ENCODE measurements at regions not wholly inside any gene's neighbourhood (a gene's known extent, or its start where the extent isn't known, plus 50 kb on each side); places are given as distances from the start of the nearest gene placed in this dataset.

DNA sequence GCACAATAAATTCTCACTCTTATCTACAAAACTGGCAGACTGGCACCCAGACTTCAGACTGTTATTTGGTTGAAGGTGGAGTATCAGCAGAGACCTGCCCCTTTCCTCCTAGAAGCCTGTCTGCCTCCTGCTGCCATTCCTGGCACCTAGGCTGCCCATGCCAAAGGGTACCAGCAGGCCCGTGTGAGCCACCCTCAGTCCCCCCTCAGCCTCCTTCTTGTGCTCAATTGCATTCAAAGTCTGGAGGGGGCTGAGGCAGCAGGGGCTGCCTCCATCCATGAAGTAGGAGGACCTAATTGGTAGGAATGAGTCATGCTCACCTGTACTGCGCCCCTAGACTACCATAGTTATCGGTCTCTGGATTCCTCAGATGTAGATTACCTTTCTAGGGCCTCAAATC lies 440.9 kb upstream of the GRM3 start:
- 50 to 63% methylated on average over 3 of the region's 3 CpGs for WGBS, 2 donors
- TF ChIP-seq, protein P1, sequence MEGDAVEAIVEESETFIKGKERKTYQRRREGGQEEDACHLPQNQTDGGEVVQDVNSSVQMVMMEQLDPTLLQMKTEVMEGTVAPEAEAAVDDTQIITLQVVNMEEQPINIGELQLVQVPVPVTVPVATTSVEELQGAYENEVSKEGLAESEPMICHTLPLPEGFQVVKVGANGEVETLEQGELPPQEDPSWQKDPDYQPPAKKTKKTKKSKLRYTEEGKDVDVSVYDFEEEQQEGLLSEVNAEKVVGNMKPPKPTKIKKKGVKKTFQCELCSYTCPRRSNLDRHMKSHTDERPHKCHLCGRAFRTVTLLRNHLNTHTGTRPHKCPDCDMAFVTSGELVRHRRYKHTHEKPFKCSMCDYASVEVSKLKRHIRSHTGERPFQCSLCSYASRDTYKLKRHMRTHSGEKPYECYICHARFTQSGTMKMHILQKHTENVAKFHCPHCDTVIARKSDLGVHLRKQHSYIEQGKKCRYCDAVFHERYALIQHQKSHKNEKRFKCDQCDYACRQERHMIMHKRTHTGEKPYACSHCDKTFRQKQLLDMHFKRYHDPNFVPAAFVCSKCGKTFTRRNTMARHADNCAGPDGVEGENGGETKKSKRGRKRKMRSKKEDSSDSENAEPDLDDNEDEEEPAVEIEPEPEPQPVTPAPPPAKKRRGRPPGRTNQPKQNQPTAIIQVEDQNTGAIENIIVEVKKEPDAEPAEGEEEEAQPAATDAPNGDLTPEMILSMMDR (IDR thresholded peaks at IDR 0.05; ENCODE audit: control extremely low read depth, extremely low read depth) = no peak

DNA sequence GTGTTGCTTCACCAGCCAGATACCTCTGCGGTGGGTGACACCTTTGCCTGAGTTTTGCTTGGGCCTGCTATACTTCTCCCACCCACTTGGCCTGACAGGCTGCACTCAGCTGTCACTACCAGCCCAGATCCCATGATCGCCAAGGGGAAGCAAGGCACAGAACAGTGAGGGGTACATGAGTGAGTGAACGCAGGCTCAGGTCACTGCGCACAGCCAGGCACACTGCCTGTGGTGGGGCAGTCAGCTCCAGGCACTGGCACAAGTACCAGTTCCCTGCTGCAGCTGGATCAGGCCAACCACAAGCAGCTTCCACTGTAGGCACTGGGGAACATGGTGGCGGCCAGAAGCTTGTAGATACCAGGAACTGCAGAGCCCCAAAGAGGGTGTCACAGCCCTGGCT lies 441.9 kb upstream of the GRM3 start:
- no peak overlapping the region for H3K4me3 ChIP-seq
- TF ChIP-seq, protein P1 (IDR thresholded peaks at IDR 0.05; ENCODE audit: control extremely low read depth, extremely low read depth) = no peak
- ATAC-seq (ENCODE audit: insufficient read depth, low FRiP score) (no peak), DNase-seq (no peak)
- no peak overlapping the region for H3K27ac ChIP-seq (ENCODE audit: low read depth in 1 of 2, low read length in 1 of 2)
- no peaks in the 10 kb centered on the region for H3K4me1 ChIP-seq (ENCODE audit: control insufficient read depth in 5 of 5, insufficient read depth in 5 of 5, low read length in 5 of 5)
- WGBS, 2 donors = 85 to 94% methylated on average over 5 of the region's 5 CpGs
- H3K9me3 ChIP-seq (ENCODE audit: control insufficient read depth in 4 of 4, insufficient read depth in 3 of 4, low read length in 3 of 4) = peaks cover 0 to 14% (median 1%) of the 10 kb centered on the region in 4 donors
- no peaks in the 10 kb centered on the region for H3K36me3 ChIP-seq (ENCODE audit: control insufficient read depth in 4 of 4, insufficient read depth in 4 of 4, low read length in 4 of 4)
- no peak overlapping the region for H3K9ac ChIP-seq (ENCODE audit: insufficient read depth in 1 of 2, low read length in 2 of 2)
- no peaks in the 10 kb centered on the region for H3K27me3 ChIP-seq (ENCODE audit: control insufficient read depth in 3 of 3, insufficient read depth in 3 of 3, low read length in 2 of 3)

More for the DNA sequence above, 440.9 kb upstream of the GRM3 start:
- H3K27ac ChIP-seq (ENCODE audit: low read depth in 1 of 2, low read length in 1 of 2) = no peak overlapping the region
- H3K9me3 ChIP-seq (ENCODE audit: control insufficient read depth in 4 of 4, insufficient read depth in 3 of 4, low read length in 3 of 4) = peaks cover 0 to 16% (median 1%) of the 10 kb centered on the region in 4 donors
- H3K4me3 ChIP-seq = no peak overlapping the region
- no peaks in the 10 kb centered on the region for H3K4me1 ChIP-seq (ENCODE audit: control insufficient read depth in 5 of 5, insufficient read depth in 5 of 5, low read length in 5 of 5)
- DNase-seq (no peak), ATAC-seq (ENCODE audit: insufficient read depth, low FRiP score) (no peak)
- H3K27me3 ChIP-seq (ENCODE audit: control insufficient read depth in 3 of 3, insufficient read depth in 3 of 3, low read length in 2 of 3) = no peaks in the 10 kb centered on the region
- no peaks in the 10 kb centered on the region for H3K36me3 ChIP-seq (ENCODE audit: control insufficient read depth in 4 of 4, insufficient read depth in 4 of 4, low read length in 4 of 4)
- H3K9ac ChIP-seq (ENCODE audit: insufficient read depth in 1 of 2, low read length in 2 of 2) = no peak overlapping the region

DNA sequence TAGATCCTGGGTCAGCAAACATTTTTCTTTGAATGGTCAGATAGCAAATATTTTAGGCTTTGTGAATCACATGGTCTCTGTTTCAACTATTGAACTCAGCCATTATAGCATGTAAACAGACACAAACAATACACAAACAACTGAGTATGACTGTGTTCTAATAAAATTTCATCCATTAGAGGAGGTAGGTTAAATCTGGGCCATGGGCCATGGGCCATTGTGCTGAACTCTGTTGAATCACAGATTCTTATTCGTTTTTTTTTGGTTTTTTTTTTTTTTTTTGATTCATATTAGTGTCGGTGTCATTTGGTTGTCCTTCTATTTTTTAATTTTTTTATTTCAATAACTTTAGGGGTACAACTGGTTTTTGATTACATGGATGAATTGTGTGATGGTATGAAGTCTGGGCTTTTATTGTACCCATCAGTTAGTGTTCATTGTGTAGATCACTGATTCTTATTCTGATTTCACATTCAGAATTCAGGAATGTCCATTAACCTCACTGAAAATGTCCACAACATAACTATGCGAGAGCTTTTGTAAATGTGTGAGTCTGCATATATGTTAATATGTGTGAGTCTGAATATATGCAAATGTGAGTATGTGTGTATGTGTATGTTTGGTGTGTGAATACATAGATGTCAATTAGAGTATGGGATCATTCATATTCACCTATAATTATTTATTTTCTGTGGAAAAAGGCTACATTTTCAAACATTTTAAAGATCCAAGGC lies 443.7 kb upstream of the GRM3 start:
- WGBS, 2 donors = 53 to 64% methylated on average over 3 of the region's 3 CpGs
- no peak for DNase-seq
- Histone ChIP-seq H3K27me3 (ENCODE audit: control insufficient read depth in 3 of 3, insufficient read depth in 3 of 3, low read length in 2 of 3) (no peaks in the 10 kb centered on the region), H3K4me3 (no peak overlapping the region), H3K9ac (ENCODE audit: insufficient read depth in 1 of 2, low read length in 2 of 2) (no peak overlapping the region), H3K9me3 (ENCODE audit: control insufficient read depth in 4 of 4, insufficient read depth in 3 of 4, low read length in 3 of 4) (peaks cover 0 to 14% (median 1%) of the 10 kb centered on the region in 4 donors), H3K27ac (ENCODE audit: low read depth in 1 of 2, low read length in 1 of 2) (no peak overlapping the region), H3K36me3 (ENCODE audit: control insufficient read depth in 4 of 4, insufficient read depth in 4 of 4, low read length in 4 of 4) (no peaks in the 10 kb centered on the region), H3K4me1 (ENCODE audit: control insufficient read depth in 5 of 5, insufficient read depth in 5 of 5, low read length in 5 of 5) (no peaks in the 10 kb centered on the region)
- ATAC-seq (ENCODE audit: insufficient read depth, low FRiP score) = no peak
- TF ChIP-seq, protein P1 (IDR thresholded peaks at IDR 0.05; ENCODE audit: control extremely low read depth, extremely low read depth) = no peak

DNA sequence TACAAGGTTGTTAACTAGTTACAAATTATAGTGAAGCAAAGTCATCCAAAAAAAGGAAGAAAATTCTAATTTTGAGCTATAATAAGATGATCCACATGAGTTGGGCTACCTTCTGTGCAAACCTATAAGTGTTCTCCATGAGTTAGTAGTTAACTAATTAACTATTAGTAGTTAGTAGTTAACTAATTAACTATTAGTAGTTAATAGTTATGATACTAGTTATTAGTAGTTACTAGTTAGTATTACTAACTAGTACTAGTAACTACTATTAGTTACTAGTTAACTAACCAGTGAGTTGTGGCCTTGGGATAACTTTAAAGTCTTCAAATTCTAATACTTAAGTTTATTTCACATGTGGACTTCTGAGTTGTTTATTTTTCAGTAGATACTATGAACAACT lies 453.4 kb upstream of the GRM3 start:
- no peaks in the 10 kb centered on the region for H3K27me3 ChIP-seq (ENCODE audit: control insufficient read depth in 3 of 3, insufficient read depth in 3 of 3, low read length in 2 of 3)
- no peak overlapping the region for H3K9ac ChIP-seq (ENCODE audit: insufficient read depth in 1 of 2, low read length in 2 of 2)
- no peak overlapping the region for H3K4me3 ChIP-seq
- no peaks in the 10 kb centered on the region for H3K9me3 ChIP-seq (ENCODE audit: control insufficient read depth in 4 of 4, insufficient read depth in 3 of 4, low read length in 3 of 4)
- DNase-seq = no peak
- TF ChIP-seq, protein P1 (IDR thresholded peaks at IDR 0.05; ENCODE audit: control extremely low read depth, extremely low read depth) = no peak
- ATAC-seq (ENCODE audit: insufficient read depth, low FRiP score) = no peak
- H3K4me1 ChIP-seq (ENCODE audit: control insufficient read depth in 5 of 5, insufficient read depth in 5 of 5, low read length in 5 of 5) = no peaks in the 10 kb centered on the region
- no peak overlapping the region for H3K27ac ChIP-seq (ENCODE audit: low read depth in 1 of 2, low read length in 1 of 2)
- no peaks in the 10 kb centered on the region for H3K36me3 ChIP-seq (ENCODE audit: control insufficient read depth in 4 of 4, insufficient read depth in 4 of 4, low read length in 4 of 4)
